ENCODE measurements at regions not wholly inside any gene's neighbourhood (a gene's known extent, or its start where the extent isn't known, plus 50 kb on each side); places are given as distances from the start of the nearest gene placed in this dataset.
"Not testable (repeated sequence)": the region's sequence is repeated elsewhere in the genome, so short reads cannot be mapped to it uniquely, and the experiment has no call there.

DNA sequence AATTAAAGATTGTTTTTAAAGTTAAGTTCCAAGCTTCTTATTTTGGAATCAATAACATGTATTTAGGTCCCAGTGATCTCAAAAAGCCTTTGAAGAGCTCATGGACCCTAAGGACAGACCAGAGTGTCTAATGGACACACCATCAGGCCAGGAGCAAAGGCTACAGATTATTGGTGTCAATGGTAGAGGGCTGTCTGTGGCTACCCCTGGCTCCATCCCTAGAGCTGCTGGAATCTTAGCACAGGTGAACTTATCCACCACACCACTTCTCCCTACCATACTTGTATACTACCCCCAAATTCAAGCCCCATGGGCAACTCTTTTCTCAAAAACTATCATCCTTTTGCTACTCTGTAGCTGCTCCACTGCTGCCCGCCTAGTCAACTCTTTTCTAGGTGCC is 79.4 kb upstream of the BEND6 start:
- no peak for DNase-seq (ENCODE audit: low spot score in 2 of 2)
- Histone ChIP-seq H3K36me3 (no peaks in the 10 kb centered on the region), H3K4me1 (no peaks in the 10 kb centered on the region), H3K4me3 (no peak overlapping the region), H3K27ac (no peak overlapping the region), H3K9me3 (no peaks in the 10 kb centered on the region), H3K27me3 (no peaks in the 10 kb centered on the region)
- TF ChIP-seq, protein P1, sequence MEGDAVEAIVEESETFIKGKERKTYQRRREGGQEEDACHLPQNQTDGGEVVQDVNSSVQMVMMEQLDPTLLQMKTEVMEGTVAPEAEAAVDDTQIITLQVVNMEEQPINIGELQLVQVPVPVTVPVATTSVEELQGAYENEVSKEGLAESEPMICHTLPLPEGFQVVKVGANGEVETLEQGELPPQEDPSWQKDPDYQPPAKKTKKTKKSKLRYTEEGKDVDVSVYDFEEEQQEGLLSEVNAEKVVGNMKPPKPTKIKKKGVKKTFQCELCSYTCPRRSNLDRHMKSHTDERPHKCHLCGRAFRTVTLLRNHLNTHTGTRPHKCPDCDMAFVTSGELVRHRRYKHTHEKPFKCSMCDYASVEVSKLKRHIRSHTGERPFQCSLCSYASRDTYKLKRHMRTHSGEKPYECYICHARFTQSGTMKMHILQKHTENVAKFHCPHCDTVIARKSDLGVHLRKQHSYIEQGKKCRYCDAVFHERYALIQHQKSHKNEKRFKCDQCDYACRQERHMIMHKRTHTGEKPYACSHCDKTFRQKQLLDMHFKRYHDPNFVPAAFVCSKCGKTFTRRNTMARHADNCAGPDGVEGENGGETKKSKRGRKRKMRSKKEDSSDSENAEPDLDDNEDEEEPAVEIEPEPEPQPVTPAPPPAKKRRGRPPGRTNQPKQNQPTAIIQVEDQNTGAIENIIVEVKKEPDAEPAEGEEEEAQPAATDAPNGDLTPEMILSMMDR (IDR thresholded peaks at IDR 0.05) = no peak
- TF ChIP-seq POLR2AphosphoS5 (IDR thresholded peaks at IDR 0.05) (no peak), POLR2A (IDR thresholded peaks at IDR 0.05) (no peak)
- intact Hi-C loops (cut with DNase I; ENCODE audit: low total_unique reads) = no loop called here

DNA sequence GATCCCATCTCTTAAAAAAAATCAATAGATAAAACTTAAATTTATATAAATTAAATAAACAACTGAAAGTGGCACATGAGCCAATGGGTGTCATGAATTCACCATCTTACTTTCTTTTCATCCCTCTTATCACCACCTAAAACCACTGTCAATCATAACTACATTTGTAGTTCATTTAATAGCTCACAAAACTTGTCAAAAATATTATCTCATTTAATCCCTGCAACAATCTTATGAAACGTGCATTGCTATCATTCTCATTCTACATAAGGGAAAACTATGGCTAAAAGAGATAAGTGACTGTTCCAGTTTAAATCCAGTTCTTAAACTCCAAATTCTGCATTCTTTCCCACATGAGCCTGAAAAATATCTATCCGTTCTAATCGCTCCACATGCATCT is 80.6 kb upstream of the BEND6 start:
- Histone ChIP-seq H3K9me3 (no peaks in the 10 kb centered on the region), H3K36me3 (no peaks in the 10 kb centered on the region), H3K27ac (no peak overlapping the region), H3K4me3 (no peak overlapping the region), H3K4me1 (no peaks in the 10 kb centered on the region), H3K27me3 (no peaks in the 10 kb centered on the region)
- intact Hi-C loops (cut with DNase I; ENCODE audit: low total_unique reads) = no loop called here
- DNase-seq (ENCODE audit: low spot score in 2 of 2) = no peak
- TF ChIP-seq, protein P1 (IDR thresholded peaks at IDR 0.05) = no peak
- TF ChIP-seq POLR2A (IDR thresholded peaks at IDR 0.05) (no peak), POLR2AphosphoS5 (IDR thresholded peaks at IDR 0.05) (no peak)

DNA sequence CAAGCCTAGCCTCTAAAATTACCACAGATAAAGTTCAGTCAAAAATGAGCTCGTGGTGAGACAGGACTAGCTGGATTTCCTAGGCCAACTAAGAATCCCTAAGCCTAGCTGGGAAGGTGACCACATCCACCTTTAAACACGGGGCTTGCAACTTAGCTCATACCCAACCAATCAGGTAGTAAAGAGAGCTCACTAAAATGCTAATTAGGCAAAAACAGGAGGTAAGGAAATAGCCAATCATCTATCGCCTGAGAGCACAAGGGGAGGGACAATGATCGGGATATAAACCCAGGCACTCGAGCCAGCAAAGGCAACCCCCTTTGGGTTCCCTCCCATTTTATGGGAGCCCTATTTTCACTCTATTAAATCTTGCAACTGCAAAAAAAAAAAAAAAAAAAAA is 84.9 kb upstream of the BEND6 start:
- H3K4me3 ChIP-seq; H3K4me1 ChIP-seq; intact Hi-C loops (cut with DNase I; ENCODE audit: low total_unique reads); H3K27me3 ChIP-seq; H3K9me3 ChIP-seq; H3K36me3 ChIP-seq; DNase-seq (ENCODE audit: low spot score in 2 of 2); H3K27ac ChIP-seq: not testable (repeated sequence)

DNA sequence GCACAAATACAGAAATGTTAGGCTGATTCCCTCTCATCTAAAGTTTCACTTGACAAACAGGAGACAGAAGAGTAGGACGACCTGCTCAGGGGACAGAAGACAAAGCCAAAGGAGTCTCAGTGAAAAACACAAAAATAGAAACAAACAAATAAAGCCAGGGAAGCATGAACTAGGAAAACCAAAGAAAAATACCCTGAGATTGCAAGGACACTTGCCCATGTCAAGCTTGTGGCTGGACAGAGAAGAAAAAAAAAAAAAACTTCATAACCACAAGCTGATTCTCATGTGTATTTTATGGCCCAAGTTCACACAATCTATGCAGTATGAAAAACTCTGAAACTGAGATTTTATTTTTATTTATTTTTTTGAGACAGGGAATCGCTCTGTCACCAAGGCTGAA is 85.6 kb upstream of the BEND6 start:
- DNase-seq (ENCODE audit: low spot score in 2 of 2) = no peak
- no peak overlapping the region for H3K27ac ChIP-seq
- no peaks in the 10 kb centered on the region for H3K4me1 ChIP-seq
- TF ChIP-seq POLR2AphosphoS5 (IDR thresholded peaks at IDR 0.05) (no peak), POLR2A (IDR thresholded peaks at IDR 0.05) (no peak)
- TF ChIP-seq, protein P1 (IDR thresholded peaks at IDR 0.05) = no peak
- no peak overlapping the region for H3K4me3 ChIP-seq
- no peaks in the 10 kb centered on the region for H3K27me3 ChIP-seq
- intact Hi-C loops (cut with DNase I; ENCODE audit: low total_unique reads) = no loop called here
- H3K9me3 ChIP-seq = no peaks in the 10 kb centered on the region
- H3K36me3 ChIP-seq = no peaks in the 10 kb centered on the region

DNA sequence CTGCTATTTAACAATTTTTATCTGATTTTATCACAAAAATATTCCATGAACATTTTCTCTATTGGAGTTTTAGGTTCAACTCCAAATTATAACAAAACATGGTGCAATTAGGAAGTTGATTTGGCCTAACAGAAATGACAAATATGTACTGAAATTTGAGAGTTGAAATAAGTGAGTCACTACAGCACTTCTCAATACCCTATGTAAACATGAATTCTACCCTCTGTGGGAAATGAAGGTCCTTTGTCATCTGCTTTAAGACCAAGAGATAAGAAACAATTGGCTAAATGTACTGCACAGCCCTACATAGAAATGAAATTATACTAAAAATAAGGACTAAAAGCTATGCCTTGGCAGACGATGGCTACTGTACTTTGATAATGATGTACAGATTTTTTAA is 86.2 kb upstream of the BEND6 start:
- Histone ChIP-seq H3K9me3 (no peaks in the 10 kb centered on the region), H3K4me3 (no peak overlapping the region), H3K4me1 (no peaks in the 10 kb centered on the region), H3K27me3 (no peaks in the 10 kb centered on the region), H3K27ac (no peak overlapping the region), H3K36me3 (no peaks in the 10 kb centered on the region)
- DNase-seq (ENCODE audit: low spot score in 2 of 2) = no peak
- intact Hi-C loops (cut with DNase I; ENCODE audit: low total_unique reads) = no loop called here
- TF ChIP-seq POLR2AphosphoS5 (IDR thresholded peaks at IDR 0.05) (no peak), POLR2A (IDR thresholded peaks at IDR 0.05) (no peak)
- TF ChIP-seq, protein P1 (IDR thresholded peaks at IDR 0.05) = no peak

DNA sequence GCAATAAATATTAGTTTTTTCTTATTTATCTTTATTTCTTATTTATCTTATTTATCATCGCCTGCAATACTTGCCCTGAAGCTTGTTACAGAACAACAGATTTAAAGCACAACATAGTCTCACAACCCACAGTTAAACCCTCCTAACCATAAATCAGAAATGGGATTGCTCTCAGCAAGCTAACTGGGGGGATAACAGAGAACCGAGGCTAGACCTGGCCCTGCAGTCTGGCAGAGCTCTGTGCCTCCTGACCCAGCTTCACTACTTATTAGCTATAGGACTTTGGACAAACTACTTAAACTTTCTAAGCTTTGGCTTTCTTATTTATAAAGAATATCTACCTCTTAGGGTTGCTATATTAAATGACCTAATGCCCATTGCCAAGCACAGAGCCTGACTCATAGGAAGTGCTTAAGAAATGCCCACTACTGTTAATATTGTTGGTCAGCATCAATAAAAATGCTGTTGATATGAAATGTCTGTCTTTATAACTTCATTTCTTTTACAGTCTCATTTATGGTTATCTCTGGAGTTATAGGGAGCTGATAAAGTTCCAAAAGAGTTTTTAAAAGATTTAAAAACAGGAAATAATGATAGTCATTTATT is 87.9 kb upstream of the BEND6 start:
- no peaks in the 10 kb centered on the region for H3K9me3 ChIP-seq
- H3K4me1 ChIP-seq = no peaks in the 10 kb centered on the region
- no peak overlapping the region for H3K27ac ChIP-seq
- H3K4me3 ChIP-seq = no peak overlapping the region
- TF ChIP-seq POLR2A (IDR thresholded peaks at IDR 0.05) = no peak
- TF ChIP-seq POLR2AphosphoS5 (IDR thresholded peaks at IDR 0.05) = no peak
- TF ChIP-seq, protein P1 (IDR thresholded peaks at IDR 0.05) = no peak
- intact Hi-C loops (cut with DNase I; ENCODE audit: low total_unique reads) = no loop called here
- H3K36me3 ChIP-seq = no peaks in the 10 kb centered on the region
- DNase-seq (ENCODE audit: low spot score in 2 of 2) = no peak
- H3K27me3 ChIP-seq = no peaks in the 10 kb centered on the region
